ENCODE measurements at regions not wholly inside any gene's neighbourhood (a gene's known extent, or its start where the extent isn't known, plus 50 kb on each side); places are given as distances from the start of the nearest gene placed in this dataset.

- Histone ChIP-seq H2BK15ac (ENCODE audit: low read depth, low read length) (no peak overlapping the region), H2BK20ac (ENCODE audit: low read depth, low read length, poor library complexity, severe bottlenecking) (no peak overlapping the region), H3K9me3 (ENCODE audit: control insufficient read depth, low read depth, low read length) (no peaks in the 10 kb centered on the region), H3K56ac (ENCODE audit: insufficient read length, low read depth, low read length) (no peak overlapping the region), H2BK120ac (ENCODE audit: low read depth, low read length, poor library complexity, severe bottlenecking) (no peak overlapping the region), H3K79me1 (ENCODE audit: insufficient read depth, low read depth, low read length, poor library complexity, severe bottlenecking) (no peaks in the 10 kb centered on the region), H3K9ac (ENCODE audit: extremely low read depth, insufficient read length, low read length) (no peak overlapping the region), H3K23ac (ENCODE audit: insufficient read length, low read depth, low read length) (no peak overlapping the region), H3K14ac (ENCODE audit: insufficient read depth, low read length) (no peak overlapping the region), H3K23me2 (ENCODE audit: insufficient read length, low read depth, low read length, poor library complexity, severe bottlenecking) (no peaks in the 10 kb centered on the region), H3K18ac (ENCODE audit: insufficient read length, low read depth, low read length) (no peak overlapping the region), H3K27ac (ENCODE audit: insufficient read length, low read depth, low read length) (no peak overlapping the region), H3K4ac (ENCODE audit: low read depth, low read length) (no peak overlapping the region), H3K4me1 (ENCODE audit: insufficient read depth, low read length) (peaks cover 13% of the 10 kb centered on the region; the same call in 1 of the 2 replicates), H3K27me3 (ENCODE audit: insufficient read depth, low read length) (no peaks in the 10 kb centered on the region), H2AFZ (ENCODE audit: low read length) (no peak overlapping the region), H3T11ph (ENCODE audit: low read length) (no peak overlapping the region), H3K4me2 (ENCODE audit: insufficient read depth, insufficient read length, low read length) (no peak overlapping the region), H4K8ac (replicated peaks; ENCODE audit: insufficient read length, low read depth, low read length) (no peak overlapping the region), H4K91ac (ENCODE audit: insufficient read length, low read depth, low read length) (no peak overlapping the region), H2BK5ac (ENCODE audit: insufficient read length, low read length) (no peak overlapping the region), H4K5ac (ENCODE audit: insufficient read length, low read depth, low read length) (no peak overlapping the region), H2AK5ac (ENCODE audit: insufficient read length, low read length) (no peak overlapping the region), H3K79me2 (ENCODE audit: insufficient read depth, low read length) (no peaks in the 10 kb centered on the region), H4K20me1 (ENCODE audit: control insufficient read depth, insufficient read depth, insufficient read length) (no peaks in the 10 kb centered on the region), H2BK12ac (ENCODE audit: insufficient read length, low read depth, low read length) (no peak overlapping the region)
- Mint-ChIP-seq H3K4me3 (no peak overlapping the region), H3K4me1 (peaks cover 48 to 61% of the 10 kb centered on the region in 2 experiments), H3K36me3 (ENCODE audit: insufficient read depth in 1 of 3, low read depth in 3 of 3) (no peaks in the 10 kb centered on the region), H3K27me3 (ENCODE audit: low read depth) (peaks cover 7% of the 10 kb centered on the region), H3K9me3 (no peaks in the 10 kb centered on the region), H3K27ac (no peak overlapping the region)
- WGBS (ENCODE audit: extremely low coverage, insufficient read length, low lambda C conversion rate), result no CpG with 5 or more reads among the region's 3 CpGs
- no peak for TF ChIP-seq CTCF (conservative IDR thresholded peaks at IDR 0.05)
- no peak for DNase-seq
Observed at GRCh38 chr11:126137136-126137535, 74.3 kb downstream of the RPUSD4 start.

Measured in H9 (cell line).